ENCODE measurements at regions not wholly inside any gene's neighbourhood (a gene's known extent, or its start where the extent isn't known, plus 50 kb on each side); places are given as distances from the start of the nearest gene placed in this dataset.

DNA sequence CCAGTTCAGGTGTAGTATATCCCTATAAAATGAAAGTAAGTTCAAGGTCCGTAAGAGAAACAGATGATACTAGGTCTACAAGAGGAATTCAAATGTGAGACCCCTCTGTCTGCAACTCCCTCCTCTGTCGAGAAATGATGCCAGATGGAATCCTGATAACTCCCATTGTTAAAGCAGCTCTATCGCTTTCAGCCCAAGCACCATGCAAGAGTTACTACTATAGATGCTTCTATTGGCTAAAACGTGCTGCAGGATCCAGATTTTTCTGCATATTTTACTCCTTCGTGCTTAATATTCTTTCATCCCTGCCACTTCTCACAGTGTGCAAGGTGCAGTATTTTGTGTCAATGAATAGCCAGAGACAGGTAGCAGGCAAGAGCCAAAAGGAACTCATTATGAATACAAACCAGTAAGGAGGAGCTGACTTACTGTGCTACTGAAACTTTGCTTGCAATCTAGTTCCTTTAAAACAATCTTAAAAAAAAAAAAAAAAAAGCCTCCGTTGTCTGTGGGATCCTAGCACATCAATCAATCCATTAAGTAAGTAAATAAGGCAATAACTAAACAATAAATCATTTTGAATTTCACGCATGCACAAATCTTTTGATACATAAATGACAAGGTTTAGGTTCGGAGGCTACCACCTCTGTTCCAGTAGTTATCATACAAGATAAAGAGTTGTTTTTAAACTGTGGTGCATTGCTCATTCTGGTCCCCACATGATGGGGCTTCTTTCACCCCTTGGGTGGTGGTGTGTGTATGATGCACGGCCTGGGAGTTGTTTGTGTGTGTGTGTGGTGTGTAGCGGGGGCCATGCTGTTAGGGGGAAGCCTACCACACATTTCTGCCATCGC, 151.1 kb upstream of the MPDZ start:
- Histone ChIP-seq H3K36me3 (no peaks in the 10 kb centered on the region), H3K4me3 (no peak overlapping the region), H3K27ac (no peak overlapping the region), H3K27me3 (no peaks in the 10 kb centered on the region), H3K9me3 (no peaks in the 10 kb centered on the region), H3K4me1 (no peaks in the 10 kb centered on the region)
- DNase-seq, result no peak
- no peak for TF ChIP-seq POLR2A (IDR thresholded peaks at IDR 0.05)
- TF ChIP-seq, protein P1, sequence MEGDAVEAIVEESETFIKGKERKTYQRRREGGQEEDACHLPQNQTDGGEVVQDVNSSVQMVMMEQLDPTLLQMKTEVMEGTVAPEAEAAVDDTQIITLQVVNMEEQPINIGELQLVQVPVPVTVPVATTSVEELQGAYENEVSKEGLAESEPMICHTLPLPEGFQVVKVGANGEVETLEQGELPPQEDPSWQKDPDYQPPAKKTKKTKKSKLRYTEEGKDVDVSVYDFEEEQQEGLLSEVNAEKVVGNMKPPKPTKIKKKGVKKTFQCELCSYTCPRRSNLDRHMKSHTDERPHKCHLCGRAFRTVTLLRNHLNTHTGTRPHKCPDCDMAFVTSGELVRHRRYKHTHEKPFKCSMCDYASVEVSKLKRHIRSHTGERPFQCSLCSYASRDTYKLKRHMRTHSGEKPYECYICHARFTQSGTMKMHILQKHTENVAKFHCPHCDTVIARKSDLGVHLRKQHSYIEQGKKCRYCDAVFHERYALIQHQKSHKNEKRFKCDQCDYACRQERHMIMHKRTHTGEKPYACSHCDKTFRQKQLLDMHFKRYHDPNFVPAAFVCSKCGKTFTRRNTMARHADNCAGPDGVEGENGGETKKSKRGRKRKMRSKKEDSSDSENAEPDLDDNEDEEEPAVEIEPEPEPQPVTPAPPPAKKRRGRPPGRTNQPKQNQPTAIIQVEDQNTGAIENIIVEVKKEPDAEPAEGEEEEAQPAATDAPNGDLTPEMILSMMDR (IDR thresholded peaks at IDR 0.05), result no peak
- intact Hi-C loops (cut with DNase I; ENCODE audit: low total_unique reads), result no loop called here

DNA sequence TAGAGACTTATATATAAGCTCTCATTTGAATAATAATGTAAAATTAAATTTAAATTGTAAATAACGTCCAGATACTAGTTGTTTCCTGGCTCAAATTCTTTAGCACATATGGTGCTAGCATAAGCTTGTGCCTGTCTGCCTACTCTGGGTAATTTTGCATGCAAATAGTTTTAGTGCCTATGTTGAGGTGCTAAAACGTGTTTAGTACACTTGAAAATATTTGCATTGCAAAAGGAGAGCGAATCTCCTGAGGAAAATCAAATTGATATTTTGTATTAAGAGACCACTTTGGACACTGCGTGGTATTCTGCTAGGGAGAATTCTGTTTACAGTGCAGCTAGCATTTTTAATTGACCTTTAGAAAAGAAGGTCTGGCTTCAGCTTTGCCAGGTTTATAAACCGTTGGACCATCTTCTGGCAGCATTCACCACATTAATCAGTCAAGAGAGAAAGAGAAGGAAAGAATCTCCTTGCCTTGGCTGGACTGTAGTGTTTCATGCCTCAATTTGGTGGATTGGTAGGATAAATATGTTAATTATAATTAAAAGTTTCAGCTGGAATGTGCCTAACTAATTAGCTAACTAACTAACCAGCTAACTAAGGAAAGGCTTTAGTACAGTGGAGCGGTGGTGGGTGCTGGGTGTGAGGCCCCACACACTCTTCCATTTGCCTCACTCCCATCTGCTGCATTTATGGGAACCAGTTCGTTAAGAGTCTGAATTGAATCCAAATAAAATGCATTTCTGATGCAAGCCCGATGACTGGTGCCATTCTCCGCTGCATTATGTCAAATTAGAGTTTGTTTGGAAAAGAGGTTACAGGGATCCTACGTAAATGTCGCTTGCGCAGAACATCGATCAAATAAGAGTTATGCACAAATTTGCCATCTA, 150.1 kb upstream of the MPDZ start:
- no peaks in the 10 kb centered on the region for H3K4me1 ChIP-seq
- no peak for DNase-seq
- H3K27me3 ChIP-seq, result no peaks in the 10 kb centered on the region
- H3K27ac ChIP-seq, result no peak overlapping the region
- no peaks in the 10 kb centered on the region for H3K9me3 ChIP-seq
- H3K4me3 ChIP-seq, result no peak overlapping the region
- intact Hi-C loops (cut with DNase I; ENCODE audit: low total_unique reads), result no loop called here
- TF ChIP-seq, protein P1 (IDR thresholded peaks at IDR 0.05), result no peak
- no peak for TF ChIP-seq POLR2A (IDR thresholded peaks at IDR 0.05)
- H3K36me3 ChIP-seq, result no peaks in the 10 kb centered on the region

DNA sequence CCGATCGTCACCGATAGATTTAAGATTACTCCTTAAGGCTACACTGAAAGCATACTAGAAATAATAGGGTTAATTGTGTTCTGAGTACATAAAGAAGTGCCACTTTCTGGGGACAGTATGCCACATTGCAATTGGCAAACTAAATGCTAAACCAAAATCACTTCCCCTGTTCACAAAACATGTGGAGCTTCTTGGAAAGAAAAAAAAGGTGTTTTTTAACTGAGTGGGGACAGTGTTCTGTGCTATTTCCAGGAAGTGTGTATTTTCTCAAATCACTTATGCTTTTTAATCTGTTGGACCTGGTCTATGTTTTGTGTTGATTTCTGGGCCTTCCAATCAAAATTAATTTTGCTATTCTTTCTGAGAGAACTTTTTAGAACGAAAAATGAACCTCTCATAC, 149.3 kb upstream of the MPDZ start:
- Histone ChIP-seq H3K4me1 (no peaks in the 10 kb centered on the region), H3K9me3 (no peaks in the 10 kb centered on the region), H3K36me3 (no peaks in the 10 kb centered on the region), H3K4me3 (no peak overlapping the region), H3K27me3 (no peaks in the 10 kb centered on the region), H3K27ac (no peak overlapping the region)
- intact Hi-C loops (cut with DNase I; ENCODE audit: low total_unique reads), result no loop called here
- no peak for DNase-seq
- TF ChIP-seq POLR2A (IDR thresholded peaks at IDR 0.05), result no peak
- TF ChIP-seq, protein P1 (IDR thresholded peaks at IDR 0.05), result no peak

DNA sequence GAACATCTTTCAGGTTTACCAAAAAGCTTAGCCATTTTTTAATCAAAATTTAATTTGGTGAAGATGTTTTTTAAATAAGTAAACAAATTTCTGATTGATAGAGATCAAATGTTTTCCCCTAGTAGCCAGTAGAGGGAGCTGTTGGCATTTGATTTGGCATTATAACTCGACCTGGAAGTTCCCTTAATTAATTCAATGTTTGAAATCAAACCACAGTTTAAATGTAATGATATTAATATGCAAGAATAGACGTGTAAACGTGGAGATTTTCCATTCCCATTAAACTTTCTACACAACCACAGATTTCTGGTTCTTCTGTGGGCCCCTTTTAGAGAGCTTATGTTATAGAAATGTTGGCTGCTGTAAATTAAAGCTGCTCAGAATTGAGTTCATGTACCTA, 148.1 kb upstream of the MPDZ start:
- intact Hi-C loops (cut with DNase I; ENCODE audit: low total_unique reads), result no loop called here
- Histone ChIP-seq H3K4me3 (no peak overlapping the region), H3K4me1 (no peaks in the 10 kb centered on the region), H3K27me3 (no peaks in the 10 kb centered on the region), H3K9me3 (no peaks in the 10 kb centered on the region), H3K27ac (no peak overlapping the region), H3K36me3 (no peaks in the 10 kb centered on the region)
- no peak for TF ChIP-seq POLR2A (IDR thresholded peaks at IDR 0.05)
- TF ChIP-seq, protein P1 (IDR thresholded peaks at IDR 0.05), result peak; percentile 64 to 77 (median 72)
- no peak for DNase-seq

DNA sequence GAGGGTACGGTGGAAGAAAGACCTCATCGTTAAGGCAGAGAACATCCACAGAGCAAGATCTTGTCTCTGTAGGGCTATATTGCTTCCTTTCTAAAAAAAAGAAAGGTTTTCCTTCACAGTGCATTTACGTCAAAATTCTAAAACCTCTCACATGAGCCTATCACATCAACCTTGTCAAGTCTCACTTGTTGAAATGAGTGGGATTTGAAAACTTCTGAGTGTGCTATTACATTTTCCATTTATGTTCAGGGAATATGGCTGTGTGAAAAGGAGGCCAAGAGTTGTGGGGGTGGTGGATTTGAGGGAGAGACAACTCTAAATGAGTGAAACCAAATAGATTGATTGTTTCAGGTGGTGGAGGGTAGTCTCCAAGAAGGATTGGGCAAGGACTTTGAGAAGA, 147.1 kb upstream of the MPDZ start:
- intact Hi-C loops (cut with DNase I; ENCODE audit: low total_unique reads), result no loop called here
- H3K9me3 ChIP-seq, result no peaks in the 10 kb centered on the region
- H3K27ac ChIP-seq, result no peak overlapping the region
- H3K4me1 ChIP-seq, result no peaks in the 10 kb centered on the region
- H3K4me3 ChIP-seq, result no peak overlapping the region
- no peak for DNase-seq
- no peaks in the 10 kb centered on the region for H3K36me3 ChIP-seq
- TF ChIP-seq, protein P1 (IDR thresholded peaks at IDR 0.05), result no peak
- no peak for TF ChIP-seq POLR2A (IDR thresholded peaks at IDR 0.05)
- H3K27me3 ChIP-seq, result no peaks in the 10 kb centered on the region

Data from uterus (tissue), 3 donors.